ENCODE measurements at regions not wholly inside any gene's neighbourhood (a gene's known extent, or its start where the extent isn't known, plus 50 kb on each side); places are given as distances from the start of the nearest gene placed in this dataset.

- TF ChIP-seq CTCF (IDR thresholded peaks at IDR 0.05; ENCODE audit: insufficient read depth, low read depth, low read length, missing control alignments): no peak
Observed at GRCh38 chr3:187963003-187963676, 190.8 kb upstream of the LPP start.

GRCh38 chr3:187963677-187964385 lies 190.1 kb upstream of the LPP start:
- no peak for DNase-seq (ENCODE audit: low read depth)
- TF ChIP-seq CTCF (IDR thresholded peaks at IDR 0.05; ENCODE audit: insufficient read depth, low read depth, low read length, missing control alignments): no peak
- no peak overlapping the region for H3K4me3 ChIP-seq (ENCODE audit: low read depth, low read length)

More at GRCh38 chr3:187963003-187963676, 190.8 kb upstream of the LPP start:
- DNase-seq (ENCODE audit: low read depth): peak; percentile 20
- H3K4me3 ChIP-seq (ENCODE audit: low read depth, low read length): no peak overlapping the region

- H3K4me3 ChIP-seq (ENCODE audit: low read depth, low read length): no peak overlapping the region
- DNase-seq (ENCODE audit: low read depth): no peak
- no peak for TF ChIP-seq CTCF (IDR thresholded peaks at IDR 0.05; ENCODE audit: insufficient read depth, low read depth, low read length, missing control alignments)
Observed at GRCh38 chr3:187964760-187965159, 189.2 kb upstream of the LPP start.

- no peak overlapping the region for H3K4me3 ChIP-seq (ENCODE audit: low read depth, low read length)
Observed at GRCh38 chr3:187966096-187966495, 187.9 kb upstream of the LPP start.

GRCh38 chr3:187966636-187967406 lies 187.1 kb upstream of the LPP start:
- H3K4me3 ChIP-seq (ENCODE audit: low read depth, low read length): no peak overlapping the region
- no peak for TF ChIP-seq CTCF (IDR thresholded peaks at IDR 0.05; ENCODE audit: insufficient read depth, low read depth, low read length, missing control alignments)
- DNase-seq (ENCODE audit: low read depth): no peak

More at GRCh38 chr3:187966096-187966495, 187.9 kb upstream of the LPP start:
- no peak for DNase-seq (ENCODE audit: low read depth)
- TF ChIP-seq CTCF (IDR thresholded peaks at IDR 0.05; ENCODE audit: insufficient read depth, low read depth, low read length, missing control alignments): no peak

- no peak for TF ChIP-seq CTCF (IDR thresholded peaks at IDR 0.05; ENCODE audit: insufficient read depth, low read depth, low read length, missing control alignments)
- DNase-seq (ENCODE audit: low read depth): no peak
- no peak overlapping the region for H3K4me3 ChIP-seq (ENCODE audit: low read depth, low read length)
Observed at GRCh38 chr3:187967993-187968392, 186.0 kb upstream of the LPP start.
